ENCODE measurements at regions not wholly inside any gene's neighbourhood (a gene's known extent, or its start where the extent isn't known, plus 50 kb on each side); places are given as distances from the start of the nearest gene placed in this dataset.

DNA sequence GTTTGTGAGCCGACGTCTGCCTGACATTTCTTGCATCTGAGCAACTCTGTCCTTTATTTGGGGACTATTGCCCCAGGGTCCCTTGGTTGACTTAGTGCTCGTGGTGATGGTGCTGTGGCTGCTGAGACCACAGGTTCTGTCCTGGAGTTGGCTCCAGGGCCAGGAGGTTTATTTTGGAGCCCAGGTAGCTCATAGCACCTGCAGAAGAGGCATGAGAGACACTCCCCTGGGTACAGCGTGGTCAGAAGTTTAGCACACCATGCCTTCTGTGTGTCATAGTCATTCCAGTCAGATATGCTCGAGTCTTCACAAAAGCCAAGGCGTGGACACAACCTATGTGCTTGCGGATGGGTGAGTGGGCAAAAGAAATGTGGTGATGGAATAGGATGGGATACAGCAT is 496.9 kb downstream of the TCERG1L start:
- Histone ChIP-seq H2BK15ac (ENCODE audit: low read depth, low read length) (no peak overlapping the region), H3K79me2 (ENCODE audit: insufficient read depth, low read length) (no peaks in the 10 kb centered on the region), H3K56ac (ENCODE audit: insufficient read length, low read depth, low read length) (no peak overlapping the region), H4K20me1 (ENCODE audit: control insufficient read depth, insufficient read depth, insufficient read length) (peaks cover 3% of the 10 kb centered on the region), H4K8ac (replicated peaks; ENCODE audit: insufficient read length, low read depth, low read length) (no peak overlapping the region), H2BK5ac (ENCODE audit: insufficient read length, low read length) (no peak overlapping the region), H3K4ac (ENCODE audit: low read depth, low read length) (no peak overlapping the region), H4K91ac (ENCODE audit: insufficient read length, low read depth, low read length) (no peak overlapping the region), H3K14ac (ENCODE audit: insufficient read depth, low read length) (no peak overlapping the region; the same call in 1 of the 2 replicates), H3K18ac (ENCODE audit: insufficient read length, low read depth, low read length) (no peak overlapping the region), H3K27me3 (ENCODE audit: insufficient read depth, low read length) (no peaks in the 10 kb centered on the region), H3K4me2 (ENCODE audit: insufficient read depth, insufficient read length, low read length) (no peak overlapping the region), H3K23ac (ENCODE audit: insufficient read length, low read depth, low read length) (no peak overlapping the region), H2AFZ (ENCODE audit: low read length) (no peak overlapping the region), H3K9me3 (ENCODE audit: control insufficient read depth, low read depth, low read length) (no peaks in the 10 kb centered on the region), H3K27ac (ENCODE audit: insufficient read length, low read depth, low read length) (no peak overlapping the region), H3K79me1 (ENCODE audit: insufficient read depth, low read depth, low read length, poor library complexity, severe bottlenecking) (no peaks in the 10 kb centered on the region), H2BK12ac (ENCODE audit: insufficient read length, low read depth, low read length) (no peak overlapping the region), H2AK5ac (ENCODE audit: insufficient read length, low read length) (no peak overlapping the region), H3T11ph (ENCODE audit: low read length) (no peak overlapping the region), H2BK20ac (ENCODE audit: low read depth, low read length, poor library complexity, severe bottlenecking) (no peak overlapping the region), H2BK120ac (ENCODE audit: low read depth, low read length, poor library complexity, severe bottlenecking) (no peak overlapping the region), H3K9ac (ENCODE audit: extremely low read depth, insufficient read length, low read length) (no peak overlapping the region), H3K4me1 (ENCODE audit: insufficient read depth, low read length) (peaks cover 3% of the 10 kb centered on the region; the same call in 1 of the 2 replicates), H3K23me2 (ENCODE audit: insufficient read length, low read depth, low read length, poor library complexity, severe bottlenecking) (no peaks in the 10 kb centered on the region), H4K5ac (ENCODE audit: insufficient read length, low read depth, low read length) (no peak overlapping the region)
- Mint-ChIP-seq H3K27ac (no peak overlapping the region), H3K9me3 (peaks cover 0 to 5% of the 10 kb centered on the region in 2 experiments; a peak in 3 of 5 replicates), H3K27me3 (ENCODE audit: low read depth) (peaks cover 3% of the 10 kb centered on the region; the same call in 1 of the 2 replicates), H3K4me3 (no peak overlapping the region), H3K36me3 (ENCODE audit: insufficient read depth in 1 of 3, low read depth in 3 of 3) (no peaks in the 10 kb centered on the region; a peak in 1 of 7 replicates), H3K4me1 (peaks cover 40 to 43% of the 10 kb centered on the region in 2 experiments)
- DNase-seq = no peak
- TF ChIP-seq, protein P1, sequence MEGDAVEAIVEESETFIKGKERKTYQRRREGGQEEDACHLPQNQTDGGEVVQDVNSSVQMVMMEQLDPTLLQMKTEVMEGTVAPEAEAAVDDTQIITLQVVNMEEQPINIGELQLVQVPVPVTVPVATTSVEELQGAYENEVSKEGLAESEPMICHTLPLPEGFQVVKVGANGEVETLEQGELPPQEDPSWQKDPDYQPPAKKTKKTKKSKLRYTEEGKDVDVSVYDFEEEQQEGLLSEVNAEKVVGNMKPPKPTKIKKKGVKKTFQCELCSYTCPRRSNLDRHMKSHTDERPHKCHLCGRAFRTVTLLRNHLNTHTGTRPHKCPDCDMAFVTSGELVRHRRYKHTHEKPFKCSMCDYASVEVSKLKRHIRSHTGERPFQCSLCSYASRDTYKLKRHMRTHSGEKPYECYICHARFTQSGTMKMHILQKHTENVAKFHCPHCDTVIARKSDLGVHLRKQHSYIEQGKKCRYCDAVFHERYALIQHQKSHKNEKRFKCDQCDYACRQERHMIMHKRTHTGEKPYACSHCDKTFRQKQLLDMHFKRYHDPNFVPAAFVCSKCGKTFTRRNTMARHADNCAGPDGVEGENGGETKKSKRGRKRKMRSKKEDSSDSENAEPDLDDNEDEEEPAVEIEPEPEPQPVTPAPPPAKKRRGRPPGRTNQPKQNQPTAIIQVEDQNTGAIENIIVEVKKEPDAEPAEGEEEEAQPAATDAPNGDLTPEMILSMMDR (conservative IDR thresholded peaks at IDR 0.05) = no peak
- no CpG with 5 or more reads among the region's 7 CpGs for WGBS (ENCODE audit: extremely low coverage, insufficient read length, low lambda C conversion rate)

Data from H9 (cell line).